ENCODE measurements at regions not wholly inside any gene's neighbourhood (a gene's known extent, or its start where the extent isn't known, plus 50 kb on each side); places are given as distances from the start of the nearest gene placed in this dataset.
"Not testable (repeated sequence)": the region's sequence is repeated elsewhere in the genome, so short reads cannot be mapped to it uniquely, and the experiment has no call there.

- no peaks in the 10 kb centered on the region for H3K4me1 ChIP-seq (ENCODE audit: insufficient read depth, low read length)
- no peak overlapping the region for H3K9ac ChIP-seq (ENCODE audit: low read depth, low read length)
- no peaks in the 10 kb centered on the region for H3K36me3 ChIP-seq (ENCODE audit: insufficient read depth, low read length)
- no peaks in the 10 kb centered on the region for H3K9me3 ChIP-seq (ENCODE audit: control insufficient read depth, insufficient read depth, low read length)
These were observed 1411.1 kb downstream of the KCNT2 start for GRCh38 chr1:195197116-195197515.

- Histone ChIP-seq H3K4me1 (ENCODE audit: insufficient read depth, low read length) (no peaks in the 10 kb centered on the region), H3K9me3 (ENCODE audit: control insufficient read depth, insufficient read depth, low read length) (no peaks in the 10 kb centered on the region), H3K36me3 (ENCODE audit: insufficient read depth, low read length) (no peaks in the 10 kb centered on the region), H3K9ac (ENCODE audit: low read depth, low read length) (no peak overlapping the region)
These were observed 1412.7 kb downstream of the KCNT2 start for GRCh38 chr1:195195423-195196057.

GRCh38 chr1:195193134-195193533 lies 1415.1 kb downstream of the KCNT2 start:
- H3K4me1 ChIP-seq (ENCODE audit: insufficient read depth, low read length) = no peaks in the 10 kb centered on the region
- H3K9ac ChIP-seq (ENCODE audit: low read depth, low read length) = no peak overlapping the region
- H3K36me3 ChIP-seq (ENCODE audit: insufficient read depth, low read length) = no peaks in the 10 kb centered on the region
- no peaks in the 10 kb centered on the region for H3K9me3 ChIP-seq (ENCODE audit: control insufficient read depth, insufficient read depth, low read length)

GRCh38 chr1:195188821-195189220 lies 1419.4 kb downstream of the KCNT2 start:
- Histone ChIP-seq H3K4me1 (ENCODE audit: insufficient read depth, low read length) (no peaks in the 10 kb centered on the region), H3K9me3 (ENCODE audit: control insufficient read depth, insufficient read depth, low read length) (no peaks in the 10 kb centered on the region), H3K9ac (ENCODE audit: low read depth, low read length) (no peak overlapping the region), H3K36me3 (ENCODE audit: insufficient read depth, low read length) (no peaks in the 10 kb centered on the region)

GRCh38 chr1:195186544-195186943 lies 1421.7 kb downstream of the KCNT2 start:
- Histone ChIP-seq H3K9me3 (ENCODE audit: control insufficient read depth, insufficient read depth, low read length) (no peaks in the 10 kb centered on the region), H3K36me3 (ENCODE audit: insufficient read depth, low read length) (no peaks in the 10 kb centered on the region), H3K9ac (ENCODE audit: low read depth, low read length) (no peak overlapping the region), H3K4me1 (ENCODE audit: insufficient read depth, low read length) (no peaks in the 10 kb centered on the region)

GRCh38 chr1:195185736-195186135 lies 1422.5 kb downstream of the KCNT2 start:
- Histone ChIP-seq H3K36me3 (ENCODE audit: insufficient read depth, low read length) (no peaks in the 10 kb centered on the region), H3K9ac (ENCODE audit: low read depth, low read length) (no peak overlapping the region), H3K9me3 (ENCODE audit: control insufficient read depth, insufficient read depth, low read length) (no peaks in the 10 kb centered on the region)

GRCh38 chr1:195185321-195185720 lies 1422.9 kb downstream of the KCNT2 start:
- Histone ChIP-seq H3K36me3 (ENCODE audit: insufficient read depth, low read length) (no peaks in the 10 kb centered on the region), H3K4me1 (ENCODE audit: insufficient read depth, low read length) (no peaks in the 10 kb centered on the region), H3K9me3 (ENCODE audit: control insufficient read depth, insufficient read depth, low read length) (no peaks in the 10 kb centered on the region), H3K9ac (ENCODE audit: low read depth, low read length) (no peak overlapping the region)

More at GRCh38 chr1:195185736-195186135, 1422.5 kb downstream of the KCNT2 start:
- H3K4me1 ChIP-seq (ENCODE audit: insufficient read depth, low read length) = no peaks in the 10 kb centered on the region

- Histone ChIP-seq H3K9me3 (ENCODE audit: control insufficient read depth, insufficient read depth, low read length) (no peaks in the 10 kb centered on the region), H3K4me1 (ENCODE audit: insufficient read depth, low read length) (no peaks in the 10 kb centered on the region), H3K9ac (ENCODE audit: low read depth, low read length) (no peak overlapping the region), H3K36me3 (ENCODE audit: insufficient read depth, low read length) (no peaks in the 10 kb centered on the region)
These were observed 1434.5 kb downstream of the KCNT2 start for GRCh38 chr1:195173753-195174152.

GRCh38 chr1:195159795-195160194 lies 1448.4 kb downstream of the KCNT2 start:
- not testable (repeated sequence) for H3K4me1 ChIP-seq (ENCODE audit: insufficient read depth, low read length); H3K9ac ChIP-seq (ENCODE audit: low read depth, low read length)

GRCh38 chr1:195158091-195158490 lies 1450.1 kb downstream of the KCNT2 start:
- no peaks in the 10 kb centered on the region for H3K9me3 ChIP-seq (ENCODE audit: control insufficient read depth, insufficient read depth, low read length)
- H3K9ac ChIP-seq (ENCODE audit: low read depth, low read length) = no peak overlapping the region
- H3K36me3 ChIP-seq (ENCODE audit: insufficient read depth, low read length) = no peaks in the 10 kb centered on the region
- H3K4me1 ChIP-seq (ENCODE audit: insufficient read depth, low read length) = 0 out of 2 replicates have a peak, but pooled peaks cover 6% of the 10 kb centered on the region

More at GRCh38 chr1:195159795-195160194, 1448.4 kb downstream of the KCNT2 start:
- not testable (repeated sequence) for H3K9me3 ChIP-seq (ENCODE audit: control insufficient read depth, insufficient read depth, low read length); H3K36me3 ChIP-seq (ENCODE audit: insufficient read depth, low read length)

GRCh38 chr1:195153107-195153506 lies 1455.1 kb downstream of the KCNT2 start:
- H3K9me3 ChIP-seq (ENCODE audit: control insufficient read depth, insufficient read depth, low read length) = no peaks in the 10 kb centered on the region
- no peak overlapping the region for H3K9ac ChIP-seq (ENCODE audit: low read depth, low read length)
- no peaks in the 10 kb centered on the region for H3K36me3 ChIP-seq (ENCODE audit: insufficient read depth, low read length)
- H3K4me1 ChIP-seq (ENCODE audit: insufficient read depth, low read length) = no peaks in the 10 kb centered on the region

GRCh38 chr1:195150768-195151167 lies 1457.5 kb downstream of the KCNT2 start:
- Histone ChIP-seq H3K9me3 (ENCODE audit: control insufficient read depth, insufficient read depth, low read length) (no peaks in the 10 kb centered on the region), H3K9ac (ENCODE audit: low read depth, low read length) (no peak overlapping the region), H3K36me3 (ENCODE audit: insufficient read depth, low read length) (no peaks in the 10 kb centered on the region), H3K4me1 (ENCODE audit: insufficient read depth, low read length) (no peaks in the 10 kb centered on the region)

GRCh38 chr1:195141294-195141693 lies 1466.9 kb downstream of the KCNT2 start:
- no peaks in the 10 kb centered on the region for H3K4me1 ChIP-seq (ENCODE audit: insufficient read depth, low read length)
- H3K9ac ChIP-seq (ENCODE audit: low read depth, low read length) = no peak overlapping the region
- H3K36me3 ChIP-seq (ENCODE audit: insufficient read depth, low read length) = no peaks in the 10 kb centered on the region
- no peaks in the 10 kb centered on the region for H3K9me3 ChIP-seq (ENCODE audit: control insufficient read depth, insufficient read depth, low read length)

- no peaks in the 10 kb centered on the region for H3K9me3 ChIP-seq (ENCODE audit: control insufficient read depth, insufficient read depth, low read length)
- no peak overlapping the region for H3K9ac ChIP-seq (ENCODE audit: low read depth, low read length)
- H3K4me1 ChIP-seq (ENCODE audit: insufficient read depth, low read length) = no peaks in the 10 kb centered on the region
- H3K36me3 ChIP-seq (ENCODE audit: insufficient read depth, low read length) = no peaks in the 10 kb centered on the region
These were observed 1477.6 kb downstream of the KCNT2 start for GRCh38 chr1:195130598-195130997.

GRCh38 chr1:195122497-195122896 lies 1485.7 kb downstream of the KCNT2 start:
- no peaks in the 10 kb centered on the region for H3K9me3 ChIP-seq (ENCODE audit: control insufficient read depth, insufficient read depth, low read length)
- no peaks in the 10 kb centered on the region for H3K36me3 ChIP-seq (ENCODE audit: insufficient read depth, low read length)
- H3K9ac ChIP-seq (ENCODE audit: low read depth, low read length) = no peak overlapping the region
- no peaks in the 10 kb centered on the region for H3K4me1 ChIP-seq (ENCODE audit: insufficient read depth, low read length)
